HG03469 (cell line): ENCODE measurements at regions not wholly inside any gene's neighbourhood (a gene's known extent, or its start where the extent isn't known, plus 50 kb on each side); places are given as distances from the start of the nearest gene placed in this dataset.

Experiments used
- ATAC-seq: cut with Tn5 transposase; IDR thresholded peaks from one replicate; pipeline ENCODE4 v1.9.1; 2021; ENCODE audit warnings: mild to moderate bottlenecking, moderate library complexity, moderate number of reproducible peaks; ENCODE audit not compliant: unreplicated experiment

DNA sequence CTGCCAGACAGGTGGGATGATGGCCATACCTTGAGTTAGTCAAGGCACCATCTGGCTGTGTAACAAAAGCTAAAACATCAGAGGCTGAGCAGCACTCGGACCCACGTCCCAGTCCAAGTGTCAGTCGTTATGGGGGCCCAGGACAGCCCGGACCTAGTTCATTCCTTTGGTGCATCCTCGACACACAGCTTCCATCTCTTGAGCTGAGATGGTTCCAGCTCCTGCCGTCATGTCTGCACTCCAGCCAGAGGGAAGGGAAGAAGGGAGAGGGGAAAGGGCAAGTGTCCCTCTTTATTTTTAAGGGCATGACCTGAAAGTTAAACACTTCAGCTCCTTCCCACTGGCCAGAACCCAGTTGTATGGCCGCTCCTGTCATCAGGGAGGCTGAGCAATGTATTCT lies 218.0 kb downstream of the SEC14L1 start:
- ATAC-seq: no peak

DNA sequence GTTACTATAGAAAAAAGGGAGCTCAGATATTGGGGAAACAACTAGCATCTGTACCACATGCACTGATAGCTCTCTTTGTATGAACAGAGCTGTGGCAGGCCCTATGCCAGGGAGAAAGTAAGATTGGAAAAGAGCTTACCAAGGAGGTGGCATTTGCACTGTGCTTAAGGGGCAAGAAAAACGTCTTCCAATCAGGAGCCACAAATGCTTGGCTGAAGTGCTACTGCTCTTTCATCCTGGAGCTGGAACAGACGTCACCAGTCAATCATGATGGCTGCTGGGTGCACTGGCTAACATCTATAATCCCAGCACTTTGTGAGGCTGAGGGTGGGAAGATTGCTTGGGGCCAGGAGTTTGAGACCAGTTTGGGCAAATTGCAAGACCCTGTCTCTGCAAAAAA lies 218.5 kb downstream of the SEC14L1 start:
- no peak for ATAC-seq

DNA sequence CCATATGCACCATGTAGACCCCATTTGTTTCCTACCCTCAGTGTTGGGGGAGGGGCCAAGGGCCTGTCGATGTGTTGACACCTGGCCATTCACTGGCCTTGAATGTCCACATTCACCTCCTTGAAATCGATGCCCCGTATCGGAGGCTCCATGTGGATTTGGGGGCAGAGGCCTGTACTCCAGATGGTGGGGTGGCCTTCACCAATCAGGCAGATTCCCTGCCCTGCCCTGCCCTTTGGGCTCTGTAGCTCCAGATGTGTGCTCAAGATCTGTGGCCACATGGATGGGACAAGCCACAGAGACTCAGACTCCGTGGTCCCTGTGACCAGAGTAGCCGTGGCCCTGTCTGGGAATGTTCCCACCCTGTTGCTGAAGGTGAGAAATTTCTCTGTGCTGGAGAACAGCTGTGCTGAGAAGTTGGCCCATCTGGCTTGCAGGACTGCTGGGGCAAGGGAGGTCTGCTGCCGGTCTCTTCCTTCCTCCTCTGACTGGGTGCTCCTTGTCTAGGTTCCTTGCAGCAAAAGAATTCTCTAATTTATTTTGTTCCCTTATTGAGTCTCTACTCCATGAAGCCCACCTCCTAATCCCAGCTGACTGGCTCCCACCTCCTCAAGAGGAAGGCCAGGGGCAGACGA lies 221.3 kb downstream of the SEC14L1 start:
- no peak for ATAC-seq

DNA sequence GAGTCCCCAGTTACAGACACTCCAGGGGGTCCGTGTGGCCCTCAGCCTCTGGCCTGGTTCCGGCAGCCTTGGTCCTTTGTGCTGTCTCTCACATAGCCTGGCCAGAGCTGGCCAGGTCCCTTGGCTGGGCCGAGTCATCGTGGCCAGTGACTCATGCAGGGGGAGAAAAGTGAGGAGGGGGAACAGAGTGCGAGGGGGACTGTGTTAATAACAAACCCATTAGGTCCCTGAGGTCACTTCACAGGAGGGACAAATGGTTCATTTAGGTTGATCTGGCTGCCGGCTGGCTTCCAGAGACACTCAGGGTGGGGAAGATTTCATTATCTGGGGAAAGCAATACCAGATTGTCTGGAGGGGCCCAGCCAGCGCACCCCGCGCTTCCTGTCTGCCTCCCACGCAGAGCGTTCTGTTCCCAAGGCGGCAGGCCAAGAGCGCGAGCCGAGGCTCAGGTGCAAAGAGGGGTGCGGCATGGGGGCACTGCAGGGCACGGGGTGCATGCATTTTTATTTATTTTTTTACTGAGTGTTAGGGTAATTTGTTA lies 223.1 kb downstream of the SEC14L1 start:
- ATAC-seq: no peak

DNA sequence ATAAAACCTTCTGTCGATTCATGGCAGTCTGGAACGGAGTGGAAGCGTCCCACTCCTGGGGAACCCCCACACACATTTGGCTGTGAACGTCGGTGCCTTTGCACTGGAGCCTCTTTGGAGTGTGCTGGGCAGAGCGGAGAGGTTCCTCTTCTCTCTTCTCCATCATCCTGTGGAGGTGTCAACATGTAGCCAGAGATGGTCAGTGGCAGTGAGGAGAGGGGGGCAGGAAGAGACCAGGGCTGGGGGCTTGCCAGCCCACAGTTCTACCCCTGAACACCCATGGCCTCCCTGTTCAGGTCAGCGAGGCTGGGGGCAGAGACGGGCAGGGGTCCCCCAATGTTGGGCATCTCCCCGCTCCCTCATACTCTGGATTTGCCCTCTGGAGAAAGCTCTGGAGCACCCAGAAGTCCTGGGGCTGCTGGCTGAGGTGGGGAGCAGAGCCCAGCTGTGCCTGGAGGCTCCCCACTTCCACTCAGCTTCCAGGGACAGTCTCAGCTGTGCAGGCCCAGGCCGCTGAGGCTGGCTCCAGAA lies 223.7 kb downstream of the SEC14L1 start:
- ATAC-seq: no peak

DNA sequence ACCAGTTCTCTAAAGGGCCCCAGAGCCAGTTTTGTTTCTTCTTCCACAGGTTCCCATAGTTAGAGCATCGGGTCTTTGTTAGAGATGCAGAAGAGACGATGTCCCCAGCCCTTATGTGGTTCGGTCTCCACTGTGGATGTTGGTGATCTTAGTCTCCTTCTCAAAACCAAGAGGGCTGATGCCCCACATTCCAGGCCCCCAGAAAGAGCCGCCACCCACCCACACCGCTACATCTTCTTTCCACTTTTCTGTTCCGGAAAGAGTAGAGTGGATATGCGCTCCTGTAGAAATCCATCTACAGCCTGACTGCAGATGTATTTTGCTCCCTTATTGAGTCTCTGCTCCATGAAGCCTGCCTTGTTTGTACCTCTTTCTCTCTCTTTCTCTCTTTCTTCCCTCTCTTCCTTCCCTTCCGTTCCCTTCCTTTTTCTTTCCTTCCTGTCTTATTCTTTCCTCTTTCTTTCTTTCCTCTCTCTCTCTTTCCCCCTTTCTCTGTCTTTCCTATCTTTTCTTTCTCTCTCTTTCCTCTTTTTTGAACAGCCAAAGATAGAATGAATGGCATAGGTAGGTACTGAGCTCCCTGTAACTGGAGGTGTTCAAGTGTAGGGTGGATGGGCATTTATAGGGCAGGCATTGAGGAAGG lies 224.3 kb downstream of the SEC14L1 start:
- ATAC-seq: no peak

DNA sequence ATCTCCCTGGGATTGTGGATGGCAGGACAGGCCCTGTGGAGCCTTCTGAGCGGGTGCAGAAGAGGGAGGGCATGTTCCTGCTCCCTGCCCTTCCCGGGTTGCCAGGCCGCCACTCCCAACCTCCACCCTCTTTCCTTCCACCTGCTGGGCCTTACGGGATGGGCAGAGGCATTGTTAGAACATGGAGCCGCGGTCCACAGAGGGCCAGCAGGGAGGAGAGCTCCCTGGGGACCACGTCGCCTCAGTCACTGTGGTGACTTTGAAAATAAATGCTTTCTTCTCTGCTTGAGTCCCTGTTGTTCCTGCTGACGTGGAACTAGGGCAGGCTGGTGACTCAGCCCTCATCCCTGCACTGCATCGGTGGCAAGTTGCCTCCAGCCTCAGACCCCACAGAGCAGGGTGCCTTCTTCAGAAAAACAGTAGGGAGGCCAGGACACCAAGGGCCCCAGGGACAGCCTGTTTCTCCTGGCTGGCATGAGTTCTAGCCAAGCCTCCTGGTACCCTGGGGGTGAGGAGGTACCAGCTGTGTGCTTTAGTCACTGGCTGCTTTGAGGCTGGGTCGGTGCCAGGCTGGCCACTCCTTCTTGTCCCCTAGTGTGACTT lies 224.9 kb downstream of the SEC14L1 start:
- no peak for ATAC-seq

DNA sequence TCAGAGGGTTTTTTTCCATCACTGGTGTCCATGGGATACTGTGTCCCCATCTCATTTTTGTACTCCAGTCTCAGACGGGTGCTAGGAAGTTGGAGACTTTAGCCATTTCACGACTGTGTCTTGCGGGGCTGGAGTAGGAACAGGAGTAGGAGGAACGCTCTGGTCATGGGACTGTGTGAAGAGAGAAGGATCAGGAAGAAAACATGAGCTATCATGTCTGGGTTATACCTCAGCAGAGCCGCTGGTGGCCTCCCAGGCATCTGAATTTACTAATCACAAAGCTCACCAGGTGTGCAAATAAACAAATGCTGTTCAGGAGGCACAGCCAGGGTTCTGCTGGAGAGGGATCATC lies 225.4 kb downstream of the SEC14L1 start:
- no peak for ATAC-seq

DNA sequence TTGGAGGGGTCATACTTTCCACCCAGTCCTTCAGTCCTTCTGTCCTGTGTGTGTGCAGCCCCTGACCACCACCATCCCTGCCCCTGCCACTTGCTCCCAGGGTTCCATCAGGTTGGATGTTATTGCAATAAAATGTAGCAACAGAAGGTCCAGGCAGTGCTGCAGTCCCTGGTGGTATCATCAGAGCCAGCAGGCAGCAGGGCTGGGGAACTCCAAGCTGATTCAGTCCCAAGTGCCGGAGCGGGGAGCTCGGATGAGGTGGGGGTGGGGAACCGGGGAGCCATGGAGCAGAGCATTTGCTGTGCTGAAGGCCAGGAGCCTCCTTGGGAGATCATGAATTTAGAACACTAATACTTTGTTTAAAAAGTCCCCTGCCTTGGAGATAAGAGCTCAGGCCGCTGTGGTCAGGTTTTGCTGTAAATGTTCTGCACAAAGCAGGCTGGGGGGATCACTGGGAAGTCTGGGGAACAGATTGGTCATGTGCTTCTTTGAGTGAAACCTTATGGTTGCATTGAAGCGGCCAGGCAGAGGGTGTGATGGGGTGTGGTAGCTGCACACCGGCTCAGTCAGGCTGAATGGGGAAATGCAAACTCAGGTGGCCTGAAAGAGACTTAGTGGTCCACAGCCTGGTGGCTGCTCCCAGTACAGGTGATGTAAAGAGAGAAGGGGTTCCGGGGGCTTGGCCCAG lies 225.9 kb downstream of the SEC14L1 start:
- ATAC-seq: no peak

DNA sequence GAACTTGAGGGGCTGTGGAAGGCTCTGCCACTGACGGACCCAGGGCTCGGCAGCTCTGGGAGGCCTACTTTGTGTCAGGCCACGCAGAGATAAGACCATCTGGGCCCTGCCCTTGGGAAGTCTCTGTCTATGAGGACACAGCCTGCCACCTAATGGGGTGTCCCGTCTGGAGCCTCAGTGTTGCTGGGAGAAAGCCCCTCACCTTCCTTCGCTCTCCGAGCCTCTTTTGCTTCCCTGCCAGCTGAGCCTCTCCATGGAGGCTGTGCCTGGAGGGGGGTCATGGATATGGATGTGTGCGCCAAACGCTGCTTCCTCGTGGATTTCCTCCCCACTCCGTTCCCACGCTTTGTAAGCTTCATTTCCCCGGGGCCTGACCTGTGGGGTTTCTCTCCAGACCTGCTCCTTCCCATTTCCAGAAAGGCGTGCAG lies 228.8 kb downstream of the SEC14L1 start:
- ATAC-seq: no peak

DNA sequence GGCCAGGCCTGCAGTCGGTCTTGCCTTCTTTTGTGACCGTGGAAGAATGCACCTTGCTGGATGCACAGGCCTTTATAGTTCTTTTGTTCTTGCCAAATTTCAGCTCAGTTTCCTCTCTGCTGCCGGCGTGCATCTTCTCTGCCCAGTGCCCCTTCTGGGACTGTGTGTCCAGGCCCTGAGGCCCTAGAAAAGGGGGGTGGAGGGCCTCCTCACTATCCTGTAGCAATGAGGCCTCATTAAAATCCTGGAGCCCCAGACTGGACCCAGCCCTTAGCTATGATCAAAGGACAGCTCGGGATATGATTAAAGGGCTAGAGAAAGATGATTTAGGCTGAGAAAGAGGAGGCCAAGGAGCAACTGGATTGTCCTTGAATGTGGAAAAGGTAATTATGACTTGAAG lies 229.8 kb downstream of the SEC14L1 start:
- no peak for ATAC-seq

DNA sequence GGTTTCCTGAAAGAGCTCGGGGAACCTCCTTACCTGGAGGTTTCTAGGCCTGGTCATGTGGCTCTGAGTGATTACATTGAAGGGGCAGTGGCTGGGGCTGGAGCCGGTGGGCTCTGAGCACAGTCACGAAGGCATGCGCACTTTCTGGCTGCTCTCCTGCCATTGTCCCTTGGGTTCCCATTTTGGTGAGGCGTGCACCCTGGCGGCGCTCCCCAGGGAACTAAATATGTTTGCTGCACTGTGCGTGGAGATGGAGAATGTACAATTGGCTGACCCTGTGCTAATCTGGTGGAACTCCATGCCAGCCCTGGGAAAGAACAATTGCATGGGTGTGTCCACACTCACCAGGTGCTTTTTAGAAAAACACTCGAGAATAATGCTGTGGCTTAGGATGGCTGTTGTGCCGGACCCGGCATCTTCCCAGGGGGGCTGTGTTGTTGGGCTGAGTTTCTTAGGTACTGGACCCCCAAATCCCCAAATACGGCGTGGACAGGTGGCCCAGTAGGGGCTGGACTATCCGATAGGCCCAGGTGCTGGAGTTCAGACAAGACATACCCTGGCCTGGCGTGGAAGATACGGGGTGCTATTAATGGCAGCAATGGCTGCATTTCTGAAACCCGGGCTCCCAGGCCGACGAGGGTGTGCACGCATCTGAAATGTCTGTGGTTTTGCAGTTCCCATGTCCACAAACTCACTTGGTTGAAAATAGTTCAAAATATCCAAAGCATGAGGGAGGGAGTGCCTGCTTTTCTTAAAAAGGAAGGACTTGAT lies 230.5 kb downstream of the SEC14L1 start:
- no peak for ATAC-seq

DNA sequence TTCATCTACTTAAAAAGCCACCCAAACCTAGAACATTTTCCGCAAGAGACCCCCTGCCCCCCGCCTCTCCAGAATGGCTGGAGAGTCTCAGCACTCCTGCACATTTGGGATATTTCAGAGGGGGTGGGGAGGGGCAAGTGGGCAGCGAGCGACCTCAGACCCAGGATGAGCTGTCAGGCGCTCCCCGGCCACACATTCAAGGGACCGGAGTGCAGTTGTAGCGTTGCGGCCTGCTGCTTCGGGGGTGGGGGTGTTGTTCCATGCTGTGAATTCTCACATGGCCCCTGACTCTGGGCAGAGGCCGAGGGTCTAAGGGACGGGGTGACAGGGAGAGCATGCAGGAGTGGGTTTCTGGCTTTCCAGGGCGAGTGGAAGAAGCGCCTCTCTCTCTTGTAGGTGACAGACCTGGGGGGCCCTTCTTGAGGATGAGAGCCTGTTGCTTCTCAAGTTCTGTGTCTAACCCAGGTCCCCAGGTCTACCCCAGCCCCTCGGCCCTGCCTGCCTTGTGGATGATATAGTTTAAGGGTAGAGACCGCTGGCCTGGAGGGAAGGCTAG lies 231.2 kb downstream of the SEC14L1 start:
- no peak for ATAC-seq

DNA sequence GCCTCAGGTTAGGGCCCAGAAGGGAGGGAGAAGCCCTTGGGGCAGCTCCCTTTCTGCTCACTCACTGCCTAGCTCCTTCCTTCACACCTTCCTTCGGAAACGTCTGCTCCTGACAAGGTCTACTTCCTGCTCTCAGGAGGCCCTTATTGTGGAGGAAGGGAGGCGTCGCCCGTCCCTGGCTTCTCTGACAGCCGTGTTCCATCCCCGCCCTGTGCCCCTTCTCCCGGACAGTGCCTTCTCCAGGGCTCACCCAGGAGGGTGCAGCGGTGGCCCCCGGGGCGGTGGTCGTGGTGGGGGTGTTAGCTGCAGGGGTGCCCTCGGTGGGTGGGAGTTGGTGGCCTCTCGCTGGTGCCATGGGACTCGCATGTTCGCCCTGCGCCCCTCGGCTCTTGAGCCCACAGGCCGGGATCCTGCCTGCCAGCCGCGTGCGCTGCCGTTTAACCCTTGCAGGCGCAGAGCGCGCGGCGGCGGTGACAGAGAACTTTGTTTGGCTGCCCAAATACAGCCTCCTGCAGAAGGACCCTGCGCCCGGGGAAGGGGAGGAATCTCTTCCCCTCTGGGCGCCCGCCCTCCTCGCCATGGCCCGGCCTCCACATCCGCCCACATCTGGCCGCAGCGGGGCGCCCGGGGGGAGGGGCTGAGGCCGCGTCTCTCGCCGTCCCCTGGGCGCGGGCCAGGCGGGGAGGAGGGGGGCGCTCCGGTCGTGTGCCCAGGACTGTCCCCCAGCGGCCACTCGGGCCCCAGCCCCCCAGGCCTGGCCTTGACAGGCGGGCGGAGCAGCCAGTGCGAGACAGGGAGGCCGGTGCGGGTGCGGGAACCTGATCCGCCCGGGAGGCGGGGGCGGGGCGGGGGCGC lies 231.9 kb downstream of the SEC14L1 start:
- ATAC-seq: no peak

DNA sequence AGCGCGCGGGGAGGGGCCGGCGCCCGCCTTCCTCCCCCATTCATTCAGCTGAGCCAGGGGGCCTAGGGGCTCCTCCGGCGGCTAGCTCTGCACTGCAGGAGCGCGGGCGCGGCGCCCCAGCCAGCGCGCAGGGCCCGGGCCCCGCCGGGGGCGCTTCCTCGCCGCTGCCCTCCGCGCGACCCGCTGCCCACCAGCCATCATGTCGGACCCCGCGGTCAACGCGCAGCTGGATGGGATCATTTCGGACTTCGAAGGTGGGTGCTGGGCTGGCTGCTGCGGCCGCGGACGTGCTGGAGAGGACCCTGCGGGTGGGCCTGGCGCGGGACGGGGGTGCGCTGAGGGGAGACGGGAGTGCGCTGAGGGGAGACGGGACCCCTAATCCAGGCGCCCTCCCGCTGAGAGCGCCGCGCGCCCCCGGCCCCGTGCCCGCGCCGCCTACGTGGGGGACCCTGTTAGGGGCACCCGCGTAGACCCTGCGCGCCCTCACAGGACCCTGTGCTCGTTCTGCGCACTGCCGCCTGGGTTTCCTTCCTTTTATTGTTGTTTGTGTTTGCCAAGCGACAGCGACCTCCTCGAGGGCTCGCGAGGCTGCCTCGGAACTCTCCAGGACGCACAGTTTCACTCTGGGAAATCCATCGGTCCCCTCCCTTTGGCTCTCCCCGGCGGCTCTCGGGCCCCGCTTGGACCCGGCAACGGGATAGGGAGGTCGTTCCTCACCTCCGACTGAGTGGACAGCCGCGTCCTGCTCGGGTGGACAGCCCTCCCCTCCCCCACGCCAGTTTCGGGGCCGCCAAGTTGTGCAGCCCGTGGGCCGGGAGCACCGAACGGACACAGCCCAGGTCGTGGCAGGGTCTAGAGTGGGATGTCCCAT lies 232.8 kb downstream of the SEC14L1 start:
- no peak for ATAC-seq

DNA sequence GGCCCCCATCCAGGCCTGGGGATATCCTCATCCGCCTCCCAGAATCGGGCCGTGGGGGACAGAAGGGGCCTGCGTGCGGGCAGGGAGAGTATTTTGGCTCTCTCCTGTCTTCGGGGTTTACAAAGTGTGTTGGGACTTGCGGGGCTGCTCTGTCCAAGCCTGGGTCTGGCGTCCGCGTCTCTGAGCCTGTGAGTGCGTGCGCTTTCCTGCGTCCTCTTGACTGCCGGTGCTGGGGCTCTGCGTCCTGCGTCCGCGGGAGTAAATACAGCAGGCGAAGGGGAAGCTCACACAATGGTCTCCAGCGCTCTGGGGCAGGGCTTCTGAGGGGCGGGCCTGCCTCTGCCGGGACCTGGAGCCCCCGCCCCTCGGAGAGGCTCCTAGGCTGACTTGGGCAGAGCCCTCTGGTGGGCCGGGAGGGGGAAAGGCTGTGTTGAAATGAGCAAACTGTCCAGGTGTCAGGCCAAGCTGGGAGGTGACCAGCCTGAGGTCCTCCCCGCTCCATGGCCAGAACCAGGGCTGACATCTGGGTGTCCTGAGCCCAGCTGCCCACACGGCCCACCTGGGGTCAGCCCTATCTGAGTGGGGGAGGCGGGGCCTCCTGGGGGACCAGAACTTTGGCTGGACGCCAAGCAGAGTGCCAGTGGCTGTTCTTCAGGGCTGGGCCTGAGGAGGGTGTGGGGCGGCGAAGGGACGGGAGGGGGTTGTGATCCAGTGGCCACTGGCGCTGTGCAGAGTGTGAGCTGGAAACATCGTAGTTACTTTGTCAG lies 233.6 kb downstream of the SEC14L1 start:
- no peak for ATAC-seq

DNA sequence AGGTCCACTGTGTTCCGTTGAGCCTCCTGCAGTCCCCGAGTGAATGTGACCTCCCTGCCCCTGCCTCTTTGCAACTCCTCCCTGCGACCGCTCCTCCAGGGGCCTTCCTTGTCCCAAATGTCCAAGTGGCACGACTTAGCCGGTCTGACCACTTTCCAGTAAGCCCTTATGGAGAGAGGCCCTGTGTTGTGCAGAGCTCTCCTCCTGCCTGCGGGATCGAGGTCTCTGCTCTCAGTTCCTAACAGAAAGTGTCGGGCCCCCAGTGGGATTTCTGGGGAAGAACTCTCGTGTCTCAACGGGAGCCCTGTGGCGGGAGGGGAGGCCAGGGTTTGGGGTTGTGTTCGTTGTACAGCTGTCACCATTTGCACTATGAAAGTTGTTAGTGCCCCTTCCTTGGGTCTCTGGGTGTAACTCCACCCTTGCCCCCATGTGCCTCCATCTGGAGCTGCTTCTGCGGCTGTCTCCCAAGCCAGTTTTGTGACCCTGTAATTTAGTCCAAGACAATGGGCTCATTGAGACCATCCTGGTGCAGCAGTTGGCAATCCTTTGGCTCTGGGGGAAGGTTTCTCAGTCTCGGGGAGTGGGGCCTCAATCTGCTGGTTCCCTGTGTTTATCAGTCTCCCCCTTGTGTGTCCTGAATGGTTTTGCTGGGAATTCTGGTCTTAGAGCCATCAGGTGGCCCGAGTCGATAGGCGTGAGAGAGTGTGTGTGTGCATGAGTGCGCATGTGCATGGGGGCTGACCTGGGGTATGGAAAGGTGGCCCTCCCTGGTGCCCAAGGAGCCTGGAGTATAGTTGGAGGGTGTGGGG lies 234.5 kb downstream of the SEC14L1 start:
- ATAC-seq: no peak
